WTC11 (cell line): ENCODE measurements at regions not wholly inside any gene's neighbourhood (a gene's known extent, or its start where the extent isn't known, plus 50 kb on each side); places are given as distances from the start of the nearest gene placed in this dataset.

Source experiments
- ATAC-seq: fragments of 200-7000 bp; cut with Tn5 transposase; 2 replicates; pipeline ENCODE4 v1.10.0; 2021; ENCODE audit warnings: mild to moderate bottlenecking, moderate library complexity
- CTCF ChIA-PET: fragments of 300-600 bp; sonication (Branson Sonifier 250); formaldehyde crosslinking; loops from one replicate; lab custom pipeline; 2021; ENCODE audit warnings: antibody characterized with exemption; lab: Charles Lee
- POLR2A ChIA-PET: fragments of 350-600 bp; sonication (Branson Sonifier 250); formaldehyde crosslinking; loops from one replicate; lab custom pipeline; 2021; ENCODE audit warnings: antibody characterized with exemption; lab: Charles Lee
- DNase-seq: peaks from one replicate; pipeline ENCODE4 v3.0.0; 2021; ENCODE audit warnings: low spot score
- H3K27ac Mint-ChIP-seq: 2 replicates; pipeline ENCODE4 v1.8.0; 2021; ENCODE audit warnings: mixed read lengths
- H3K27me3 Mint-ChIP-seq: 2 replicates; pipeline ENCODE4 v1.8.0; 2021; ENCODE audit warnings: low read depth, mild to moderate bottlenecking, moderate library complexity, mixed read lengths
- H3K36me3 Mint-ChIP-seq: 2 replicates; pipeline ENCODE4 v1.8.0; 2021; ENCODE audit warnings: mixed read lengths
- H3K4me1 Mint-ChIP-seq: 2 replicates; pipeline ENCODE4 v1.8.0; 2022; ENCODE audit warnings: mixed read lengths
- H3K4me3 Mint-ChIP-seq: 2 replicates; pipeline ENCODE4 v1.8.0; 2021; ENCODE audit warnings: mild to moderate bottlenecking, moderate library complexity, mixed read lengths
- H3K9me3 Mint-ChIP-seq: 2 replicates; pipeline ENCODE4 v1.8.0; 2021; ENCODE audit warnings: mixed read lengths
- ATF1 ChIP-seq: sonication (generic); formaldehyde crosslinking; IDR thresholded peaks from 2 replicates; pipeline ENCODE4 v1.8.1; 2023; ENCODE audit warnings: mild to moderate bottlenecking, moderate library complexity, missing genetic modification reagents
- CBFB ChIP-seq: sonication (generic); formaldehyde crosslinking; IDR thresholded peaks from 2 replicates; pipeline ENCODE4 v1.8.1; 2022; ENCODE audit warnings: mild to moderate bottlenecking, low read depth, missing genetic modification reagents
- ETV6 ChIP-seq: sonication (generic); formaldehyde crosslinking; IDR thresholded peaks from 2 replicates; pipeline ENCODE4 v1.8.1; 2022; ENCODE audit warnings: mild to moderate bottlenecking, missing genetic modification reagents
- JAZF1 ChIP-seq: fragments of 250-450 bp; sonication (Bioruptor Pico); IDR thresholded peaks from 2 replicates; pipeline ENCODE4 v1.9.0; 2021; ENCODE audit warnings: moderate library complexity, mild to moderate bottlenecking, inconsistent platforms
- JUN ChIP-seq: sonication (generic); formaldehyde crosslinking; IDR thresholded peaks from 2 replicates; pipeline ENCODE4 v1.8.0; 2023; ENCODE audit warnings: mild to moderate bottlenecking, missing genetic modification reagents
- KAT7 ChIP-seq: sonication (generic); formaldehyde crosslinking; IDR thresholded peaks from 2 replicates; pipeline ENCODE4 v1.8.1; 2023; ENCODE audit warnings: missing genetic modification reagents, mild to moderate bottlenecking, borderline replicate concordance
- NFATC4 ChIP-seq: fragments of 250-450 bp; sonication (Bioruptor Pico); IDR thresholded peaks from 2 replicates; pipeline ENCODE4 v1.9.0; 2021; ENCODE audit warnings: mild to moderate bottlenecking
- NR2C2 ChIP-seq: sonication (generic); formaldehyde crosslinking; IDR thresholded peaks from 2 replicates; pipeline ENCODE4 v1.8.0; 2022; ENCODE audit warnings: mild to moderate bottlenecking, missing genetic modification reagents
- ZNF263 ChIP-seq: sonication (generic); formaldehyde crosslinking; IDR thresholded peaks from 2 replicates; pipeline ENCODE4 v1.8.1; 2022; ENCODE audit warnings: low read depth, mild to moderate bottlenecking, moderate library complexity, missing genetic modification reagents
- ZNF423 ChIP-seq: fragments of 250-450 bp; sonication (Bioruptor Pico); IDR thresholded peaks from 2 replicates; pipeline ENCODE4 v2.1.2; 2022; ENCODE audit warnings: mild to moderate bottlenecking, moderate library complexity
- ZSCAN18 ChIP-seq: fragments of 250-450 bp; sonication (Bioruptor Pico); IDR thresholded peaks from 2 replicates; pipeline ENCODE4 v2.1.2; 2022; ENCODE audit warnings: mild to moderate bottlenecking, moderate library complexity
- TF ChIP-seq, protein P1 (sequence below): sonication (generic); formaldehyde crosslinking; IDR thresholded peaks from 2 replicates; pipeline ENCODE4 v1.8.0; 2023; ENCODE audit warnings: mild to moderate bottlenecking, missing genetic modification reagents
- TF ChIP-seq, protein P2 (sequence below): sonication (generic); formaldehyde crosslinking; IDR thresholded peaks from 2 replicates; pipeline ENCODE4 v1.8.1; 2023; ENCODE audit warnings: mild to moderate bottlenecking, moderate library complexity, missing genetic modification reagents
- TF ChIP-seq, protein P3 (sequence below): sonication (generic); formaldehyde crosslinking; IDR thresholded peaks from 2 replicates; pipeline ENCODE4 v1.8.1; 2023; ENCODE audit warnings: mild to moderate bottlenecking, missing genetic modification reagents
- TF ChIP-seq, protein P4 (sequence below): sonication (generic); formaldehyde crosslinking; IDR thresholded peaks from 2 replicates; pipeline ENCODE4 v1.8.1; 2023; ENCODE audit warnings: mild to moderate bottlenecking, missing genetic modification reagents
- TF ChIP-seq, protein P5 (sequence below): fragments of 250-450 bp; sonication (Bioruptor Pico); IDR thresholded peaks from 2 replicates; pipeline ENCODE4 v1.9.0; 2021; ENCODE audit warnings: mild to moderate bottlenecking
- TF ChIP-seq, protein P6 (sequence below): sonication (generic); formaldehyde crosslinking; IDR thresholded peaks from 2 replicates; pipeline ENCODE4 v1.8.0; 2023; ENCODE audit warnings: missing genetic modification reagents, mild to moderate bottlenecking, borderline replicate concordance
- TF ChIP-seq, protein P7 (sequence below): sonication (generic); formaldehyde crosslinking; IDR thresholded peaks from 2 replicates; pipeline ENCODE4 v1.8.1; 2023; ENCODE audit warnings: mild to moderate bottlenecking, missing genetic modification reagents, moderate library complexity
- TF ChIP-seq, protein P8 (sequence below): sonication (generic); formaldehyde crosslinking; IDR thresholded peaks from 2 replicates; pipeline ENCODE4 v1.8.1; 2022; ENCODE audit warnings: low read depth, mild to moderate bottlenecking, moderate library complexity, missing genetic modification reagents, borderline replicate concordance

GRCh38 chr7:16942929-16943509 lies 61.2 kb upstream of the AGR3 start (continued):
- TF ChIP-seq, protein P1, sequence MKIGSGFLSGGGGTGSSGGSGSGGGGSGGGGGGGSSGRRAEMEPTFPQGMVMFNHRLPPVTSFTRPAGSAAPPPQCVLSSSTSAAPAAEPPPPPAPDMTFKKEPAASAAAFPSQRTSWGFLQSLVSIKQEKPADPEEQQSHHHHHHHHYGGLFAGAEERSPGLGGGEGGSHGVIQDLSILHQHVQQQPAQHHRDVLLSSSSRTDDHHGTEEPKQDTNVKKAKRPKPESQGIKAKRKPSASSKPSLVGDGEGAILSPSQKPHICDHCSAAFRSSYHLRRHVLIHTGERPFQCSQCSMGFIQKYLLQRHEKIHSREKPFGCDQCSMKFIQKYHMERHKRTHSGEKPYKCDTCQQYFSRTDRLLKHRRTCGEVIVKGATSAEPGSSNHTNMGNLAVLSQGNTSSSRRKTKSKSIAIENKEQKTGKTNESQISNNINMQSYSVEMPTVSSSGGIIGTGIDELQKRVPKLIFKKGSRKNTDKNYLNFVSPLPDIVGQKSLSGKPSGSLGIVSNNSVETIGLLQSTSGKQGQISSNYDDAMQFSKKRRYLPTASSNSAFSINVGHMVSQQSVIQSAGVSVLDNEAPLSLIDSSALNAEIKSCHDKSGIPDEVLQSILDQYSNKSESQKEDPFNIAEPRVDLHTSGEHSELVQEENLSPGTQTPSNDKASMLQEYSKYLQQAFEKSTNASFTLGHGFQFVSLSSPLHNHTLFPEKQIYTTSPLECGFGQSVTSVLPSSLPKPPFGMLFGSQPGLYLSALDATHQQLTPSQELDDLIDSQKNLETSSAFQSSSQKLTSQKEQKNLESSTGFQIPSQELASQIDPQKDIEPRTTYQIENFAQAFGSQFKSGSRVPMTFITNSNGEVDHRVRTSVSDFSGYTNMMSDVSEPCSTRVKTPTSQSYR (CRISPR knock-in tag) = no peak
- TF ChIP-seq, protein P2, sequence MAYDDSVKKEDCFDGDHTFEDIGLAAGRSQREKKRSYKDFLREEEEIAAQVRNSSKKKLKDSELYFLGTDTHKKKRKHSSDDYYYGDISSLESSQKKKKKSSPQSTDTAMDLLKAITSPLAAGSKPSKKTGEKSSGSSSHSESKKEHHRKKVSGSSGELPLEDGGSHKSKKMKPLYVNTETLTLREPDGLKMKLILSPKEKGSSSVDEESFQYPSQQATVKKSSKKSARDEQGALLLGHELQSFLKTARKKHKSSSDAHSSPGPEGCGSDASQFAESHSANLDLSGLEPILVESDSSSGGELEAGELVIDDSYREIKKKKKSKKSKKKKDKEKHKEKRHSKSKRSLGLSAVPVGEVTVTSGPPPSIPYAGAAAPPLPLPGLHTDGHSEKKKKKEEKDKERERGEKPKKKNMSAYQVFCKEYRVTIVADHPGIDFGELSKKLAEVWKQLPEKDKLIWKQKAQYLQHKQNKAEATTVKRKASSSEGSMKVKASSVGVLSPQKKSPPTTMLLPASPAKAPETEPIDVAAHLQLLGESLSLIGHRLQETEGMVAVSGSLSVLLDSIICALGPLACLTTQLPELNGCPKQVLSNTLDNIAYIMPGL (CRISPR knock-in tag) = no peak
- TF ChIP-seq, protein P3, sequence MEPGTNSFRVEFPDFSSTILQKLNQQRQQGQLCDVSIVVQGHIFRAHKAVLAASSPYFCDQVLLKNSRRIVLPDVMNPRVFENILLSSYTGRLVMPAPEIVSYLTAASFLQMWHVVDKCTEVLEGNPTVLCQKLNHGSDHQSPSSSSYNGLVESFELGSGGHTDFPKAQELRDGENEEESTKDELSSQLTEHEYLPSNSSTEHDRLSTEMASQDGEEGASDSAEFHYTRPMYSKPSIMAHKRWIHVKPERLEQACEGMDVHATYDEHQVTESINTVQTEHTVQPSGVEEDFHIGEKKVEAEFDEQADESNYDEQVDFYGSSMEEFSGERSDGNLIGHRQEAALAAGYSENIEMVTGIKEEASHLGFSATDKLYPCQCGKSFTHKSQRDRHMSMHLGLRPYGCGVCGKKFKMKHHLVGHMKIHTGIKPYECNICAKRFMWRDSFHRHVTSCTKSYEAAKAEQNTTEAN (CRISPR knock-in tag) = no peak
- no peak for TF ChIP-seq NFATC4 (CRISPR knock-in tag)
- TF ChIP-seq ZSCAN18 (CRISPR knock-in tag) = no peak
- TF ChIP-seq ATF1 (CRISPR knock-in tag) = no peak
- TF ChIP-seq, protein P4, sequence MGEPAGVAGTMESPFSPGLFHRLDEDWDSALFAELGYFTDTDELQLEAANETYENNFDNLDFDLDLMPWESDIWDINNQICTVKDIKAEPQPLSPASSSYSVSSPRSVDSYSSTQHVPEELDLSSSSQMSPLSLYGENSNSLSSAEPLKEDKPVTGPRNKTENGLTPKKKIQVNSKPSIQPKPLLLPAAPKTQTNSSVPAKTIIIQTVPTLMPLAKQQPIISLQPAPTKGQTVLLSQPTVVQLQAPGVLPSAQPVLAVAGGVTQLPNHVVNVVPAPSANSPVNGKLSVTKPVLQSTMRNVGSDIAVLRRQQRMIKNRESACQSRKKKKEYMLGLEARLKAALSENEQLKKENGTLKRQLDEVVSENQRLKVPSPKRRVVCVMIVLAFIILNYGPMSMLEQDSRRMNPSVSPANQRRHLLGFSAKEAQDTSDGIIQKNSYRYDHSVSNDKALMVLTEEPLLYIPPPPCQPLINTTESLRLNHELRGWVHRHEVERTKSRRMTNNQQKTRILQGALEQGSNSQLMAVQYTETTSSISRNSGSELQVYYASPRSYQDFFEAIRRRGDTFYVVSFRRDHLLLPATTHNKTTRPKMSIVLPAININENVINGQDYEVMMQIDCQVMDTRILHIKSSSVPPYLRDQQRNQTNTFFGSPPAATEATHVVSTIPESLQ (CRISPR knock-in tag) = no peak
- TF ChIP-seq, protein P5, sequence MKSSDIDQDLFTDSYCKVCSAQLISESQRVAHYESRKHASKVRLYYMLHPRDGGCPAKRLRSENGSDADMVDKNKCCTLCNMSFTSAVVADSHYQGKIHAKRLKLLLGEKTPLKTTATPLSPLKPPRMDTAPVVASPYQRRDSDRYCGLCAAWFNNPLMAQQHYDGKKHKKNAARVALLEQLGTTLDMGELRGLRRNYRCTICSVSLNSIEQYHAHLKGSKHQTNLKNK (CRISPR knock-in tag) = no peak
- TF ChIP-seq ETV6 = no peak
- no peak for TF ChIP-seq CBFB
- no peak for TF ChIP-seq ZNF263 (CRISPR knock-in tag)

DNA sequence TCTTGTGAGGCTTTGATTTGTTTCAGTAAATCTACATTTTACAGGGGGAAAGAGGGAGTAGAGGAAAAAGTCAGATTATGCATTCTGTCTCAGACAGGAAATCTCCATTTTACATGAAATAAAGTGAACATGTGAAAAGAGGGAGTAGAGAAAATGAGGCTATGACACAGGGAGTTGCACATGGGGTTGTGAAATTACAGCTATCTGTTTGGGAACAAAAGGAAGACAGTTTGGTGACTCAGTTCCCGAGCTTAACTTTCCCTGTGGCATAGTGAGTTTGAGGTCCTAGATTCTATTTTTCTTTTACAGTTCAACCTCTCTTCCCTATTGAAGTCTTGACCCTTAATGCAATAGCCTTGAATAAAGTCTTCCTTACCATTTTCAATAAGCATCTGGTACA lies 63.2 kb upstream of the AGR3 start:
- ChIA-PET CTCF (no interaction called here), POLR2A (no interaction called here)
- Mint-ChIP-seq H3K9me3 (peaks cover 75% of the 10 kb centered on the region), H3K27me3 (no peaks in the 10 kb centered on the region; the same call in 1 of the 2 replicates), H3K4me1 (no peaks in the 10 kb centered on the region), H3K27ac (no peak overlapping the region), H3K36me3 (peaks cover 57% of the 10 kb centered on the region), H3K4me3 (no peak overlapping the region)
- ATAC-seq = no peak
- no peak for DNase-seq
- TF ChIP-seq, protein P6, sequence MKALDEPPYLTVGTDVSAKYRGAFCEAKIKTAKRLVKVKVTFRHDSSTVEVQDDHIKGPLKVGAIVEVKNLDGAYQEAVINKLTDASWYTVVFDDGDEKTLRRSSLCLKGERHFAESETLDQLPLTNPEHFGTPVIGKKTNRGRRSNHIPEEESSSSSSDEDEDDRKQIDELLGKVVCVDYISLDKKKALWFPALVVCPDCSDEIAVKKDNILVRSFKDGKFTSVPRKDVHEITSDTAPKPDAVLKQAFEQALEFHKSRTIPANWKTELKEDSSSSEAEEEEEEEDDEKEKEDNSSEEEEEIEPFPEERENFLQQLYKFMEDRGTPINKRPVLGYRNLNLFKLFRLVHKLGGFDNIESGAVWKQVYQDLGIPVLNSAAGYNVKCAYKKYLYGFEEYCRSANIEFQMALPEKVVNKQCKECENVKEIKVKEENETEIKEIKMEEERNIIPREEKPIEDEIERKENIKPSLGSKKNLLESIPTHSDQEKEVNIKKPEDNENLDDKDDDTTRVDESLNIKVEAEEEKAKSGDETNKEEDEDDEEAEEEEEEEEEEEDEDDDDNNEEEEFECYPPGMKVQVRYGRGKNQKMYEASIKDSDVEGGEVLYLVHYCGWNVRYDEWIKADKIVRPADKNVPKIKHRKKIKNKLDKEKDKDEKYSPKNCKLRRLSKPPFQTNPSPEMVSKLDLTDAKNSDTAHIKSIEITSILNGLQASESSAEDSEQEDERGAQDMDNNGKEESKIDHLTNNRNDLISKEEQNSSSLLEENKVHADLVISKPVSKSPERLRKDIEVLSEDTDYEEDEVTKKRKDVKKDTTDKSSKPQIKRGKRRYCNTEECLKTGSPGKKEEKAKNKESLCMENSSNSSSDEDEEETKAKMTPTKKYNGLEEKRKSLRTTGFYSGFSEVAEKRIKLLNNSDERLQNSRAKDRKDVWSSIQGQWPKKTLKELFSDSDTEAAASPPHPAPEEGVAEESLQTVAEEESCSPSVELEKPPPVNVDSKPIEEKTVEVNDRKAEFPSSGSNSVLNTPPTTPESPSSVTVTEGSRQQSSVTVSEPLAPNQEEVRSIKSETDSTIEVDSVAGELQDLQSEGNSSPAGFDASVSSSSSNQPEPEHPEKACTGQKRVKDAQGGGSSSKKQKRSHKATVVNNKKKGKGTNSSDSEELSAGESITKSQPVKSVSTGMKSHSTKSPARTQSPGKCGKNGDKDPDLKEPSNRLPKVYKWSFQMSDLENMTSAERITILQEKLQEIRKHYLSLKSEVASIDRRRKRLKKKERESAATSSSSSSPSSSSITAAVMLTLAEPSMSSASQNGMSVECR = no peak
- TF ChIP-seq, protein P7, sequence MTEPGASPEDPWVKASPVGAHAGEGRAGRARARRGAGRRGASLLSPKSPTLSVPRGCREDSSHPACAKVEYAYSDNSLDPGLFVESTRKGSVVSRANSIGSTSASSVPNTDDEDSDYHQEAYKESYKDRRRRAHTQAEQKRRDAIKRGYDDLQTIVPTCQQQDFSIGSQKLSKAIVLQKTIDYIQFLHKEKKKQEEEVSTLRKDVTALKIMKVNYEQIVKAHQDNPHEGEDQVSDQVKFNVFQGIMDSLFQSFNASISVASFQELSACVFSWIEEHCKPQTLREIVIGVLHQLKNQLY (CRISPR knock-in tag) = no peak
- TF ChIP-seq NR2C2 = no peak
- TF ChIP-seq JUN (CRISPR knock-in tag) = no peak
- TF ChIP-seq ZNF423 (CRISPR knock-in tag) = no peak
- TF ChIP-seq, protein P8, sequence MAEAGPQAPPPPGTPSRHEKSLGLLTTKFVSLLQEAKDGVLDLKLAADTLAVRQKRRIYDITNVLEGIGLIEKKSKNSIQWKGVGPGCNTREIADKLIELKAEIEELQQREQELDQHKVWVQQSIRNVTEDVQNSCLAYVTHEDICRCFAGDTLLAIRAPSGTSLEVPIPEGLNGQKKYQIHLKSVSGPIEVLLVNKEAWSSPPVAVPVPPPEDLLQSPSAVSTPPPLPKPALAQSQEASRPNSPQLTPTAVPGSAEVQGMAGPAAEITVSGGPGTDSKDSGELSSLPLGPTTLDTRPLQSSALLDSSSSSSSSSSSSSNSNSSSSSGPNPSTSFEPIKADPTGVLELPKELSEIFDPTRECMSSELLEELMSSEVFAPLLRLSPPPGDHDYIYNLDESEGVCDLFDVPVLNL = no peak
- TF ChIP-seq JAZF1 = no peak
- TF ChIP-seq KAT7 (CRISPR knock-in tag) = no peak
